Gastroesophageal sphincter (tissue), 4 donors: ENCODE measurements at regions not wholly inside any gene's neighbourhood (a gene's known extent, or its start where the extent isn't known, plus 50 kb on each side); places are given as distances from the start of the nearest gene placed in this dataset.

Experiments
- ATAC-seq: fragments of 150-250 bp; one replicate; pipeline ENCODE4 v1.9.1; 2016; ENCODE audit warnings: mild to moderate bottlenecking, moderate library complexity
- H3K27ac ChIP-seq, 4 donors: fragments of 200-600 bp; sonication (generic) in 3 of 4; 1 replicate in 3 of 4; 2 replicates in 1 of 4; pipeline ENCODE4 v1.5.1; 2016 to 2019
- H3K27me3 ChIP-seq: fragments of 200-600 bp; sonication (generic); one replicate; pipeline ENCODE4 v1.5.1; 2019
- H3K36me3 ChIP-seq, 2 donors: fragments of 200-600 bp; sonication (generic); one replicate each; pipeline ENCODE4 v1.5.1; 2019; ENCODE audit warnings: control low read depth in 1 of 2
- H3K4me1 ChIP-seq, 3 donors: fragments of 200-600 bp; sonication (generic); 1 replicate in 2 of 3; 2 replicates in 1 of 3; pipeline ENCODE4 v1.5.1; 2016 to 2019; ENCODE audit warnings: control low read depth in 2 of 3
- H3K4me3 ChIP-seq, 2 donors: fragments of 200-600 bp; sonication (generic); one replicate each; pipeline ENCODE4 v1.5.1; 2019; ENCODE audit warnings: mild to moderate bottlenecking in 1 of 2, moderate library complexity in 1 of 2
- H3K9me3 ChIP-seq, 3 donors: fragments of 200-600 bp; sonication (generic); one replicate each; pipeline ENCODE4 v1.5.1; 2017 to 2019; ENCODE audit warnings: control low read depth in 2 of 3
- EP300 ChIP-seq: sonication (generic); formaldehyde crosslinking; IDR thresholded peaks from one replicate; pipeline ENCODE4 v1.6.1; 2017; ENCODE audit warnings: antibody characterized with exemption, mild to moderate bottlenecking
- POLR2A ChIP-seq, 2 donors: fragments of 450-650 bp; IDR thresholded peaks; one replicate each; pipeline ENCODE4 v1.6.1; 2017; ENCODE audit warnings: antibody characterized with exemption in 2 of 2, mild to moderate bottlenecking in 2 of 2, moderate library complexity in 1 of 2
- POLR2AphosphoS5 ChIP-seq: sonication (generic); formaldehyde crosslinking; IDR thresholded peaks from one replicate; pipeline ENCODE4 v1.6.1; 2017; ENCODE audit warnings: antibody characterized with exemption
- WGBS, 2 donors: methylation state at CpG; one replicate each; pipeline ENCODE4 v1.1.5; 2018; ENCODE audit warnings: low coverage in 1 of 2; 5-methylcytosine and 5-hydroxymethylcytosine counted together
- TF ChIP-seq, protein P1 (sequence below), 4 experiments: fragments of 200-600 bp in 2 of 4; fragments of 450-650 bp in 2 of 4; sonication (generic) in 1 of 4; IDR thresholded peaks; one replicate each; pipeline ENCODE4 v1.5.1; 2017 to 2019; ENCODE audit warnings: antibody characterized with exemption in 4 of 4, mild to moderate bottlenecking in 2 of 4, moderate library complexity in 2 of 4

DNA sequence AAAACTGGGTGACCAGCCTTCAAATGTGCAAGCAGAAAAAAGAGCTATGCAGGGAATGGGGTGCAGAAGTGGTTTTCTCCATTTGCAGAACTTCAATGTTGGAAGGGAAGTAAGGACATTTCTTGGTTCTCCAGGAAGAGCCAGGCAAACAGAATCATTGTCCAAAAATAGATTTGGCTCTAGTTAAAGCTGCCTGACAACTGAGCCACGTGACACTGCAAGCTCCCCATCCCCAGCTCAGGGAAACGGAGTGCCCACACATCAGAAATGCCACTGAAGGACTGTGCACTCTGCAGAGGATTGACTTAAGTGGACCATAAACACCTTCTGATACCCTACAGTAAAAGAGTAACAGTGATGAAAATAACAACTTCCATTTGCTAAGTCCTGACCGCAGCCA is 195.6 kb upstream of the NSMCE3 start:
- Histone ChIP-seq H3K27ac (no peak overlapping the region), H3K27me3 (peaks cover 7% of the 10 kb centered on the region), H3K4me3 (no peak overlapping the region), H3K9me3 (no peaks in the 10 kb centered on the region), H3K4me1 (no peaks in the 10 kb centered on the region), H3K36me3 (no peaks in the 10 kb centered on the region)
- ATAC-seq: no peak
- TF ChIP-seq, protein P1, sequence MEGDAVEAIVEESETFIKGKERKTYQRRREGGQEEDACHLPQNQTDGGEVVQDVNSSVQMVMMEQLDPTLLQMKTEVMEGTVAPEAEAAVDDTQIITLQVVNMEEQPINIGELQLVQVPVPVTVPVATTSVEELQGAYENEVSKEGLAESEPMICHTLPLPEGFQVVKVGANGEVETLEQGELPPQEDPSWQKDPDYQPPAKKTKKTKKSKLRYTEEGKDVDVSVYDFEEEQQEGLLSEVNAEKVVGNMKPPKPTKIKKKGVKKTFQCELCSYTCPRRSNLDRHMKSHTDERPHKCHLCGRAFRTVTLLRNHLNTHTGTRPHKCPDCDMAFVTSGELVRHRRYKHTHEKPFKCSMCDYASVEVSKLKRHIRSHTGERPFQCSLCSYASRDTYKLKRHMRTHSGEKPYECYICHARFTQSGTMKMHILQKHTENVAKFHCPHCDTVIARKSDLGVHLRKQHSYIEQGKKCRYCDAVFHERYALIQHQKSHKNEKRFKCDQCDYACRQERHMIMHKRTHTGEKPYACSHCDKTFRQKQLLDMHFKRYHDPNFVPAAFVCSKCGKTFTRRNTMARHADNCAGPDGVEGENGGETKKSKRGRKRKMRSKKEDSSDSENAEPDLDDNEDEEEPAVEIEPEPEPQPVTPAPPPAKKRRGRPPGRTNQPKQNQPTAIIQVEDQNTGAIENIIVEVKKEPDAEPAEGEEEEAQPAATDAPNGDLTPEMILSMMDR (IDR thresholded peaks at IDR 0.05): no peak
- TF ChIP-seq POLR2A (IDR thresholded peaks at IDR 0.05) (no peak), POLR2AphosphoS5 (no peak)
- 0 to 35% methylated on average over 1 to 2 of the region's 3 CpGs for WGBS, 2 donors

DNA sequence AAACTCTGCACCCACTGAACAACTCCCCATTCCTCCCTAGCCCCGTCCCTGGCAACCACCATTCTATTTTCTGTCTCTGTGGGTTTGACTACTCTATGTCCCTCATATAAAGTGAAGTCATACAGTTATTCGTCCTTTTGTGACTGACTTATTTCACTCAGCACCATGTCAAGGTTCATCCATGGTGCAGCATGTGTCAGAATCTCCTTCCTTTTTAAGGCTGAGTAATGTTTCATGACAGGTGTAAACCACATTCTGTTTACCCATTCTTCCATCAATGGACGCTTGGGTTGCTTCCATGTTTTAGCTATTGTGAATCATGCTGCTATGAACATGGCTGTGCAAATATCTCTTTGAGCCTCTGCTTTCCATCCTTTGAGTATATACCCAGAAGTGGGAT is 192.3 kb upstream of the NSMCE3 start:
- 56 to 75% methylated on average over 3 of the region's 3 CpGs for WGBS, 2 donors
- Histone ChIP-seq H3K9me3 (no peaks in the 10 kb centered on the region), H3K4me3 (no peak overlapping the region), H3K4me1 (no peaks in the 10 kb centered on the region), H3K27me3 (peaks cover 7% of the 10 kb centered on the region), H3K27ac (no peak overlapping the region), H3K36me3 (no peaks in the 10 kb centered on the region)
- TF ChIP-seq, protein P1 (IDR thresholded peaks at IDR 0.05): no peak
- no peak for TF ChIP-seq POLR2AphosphoS5
- no peak for TF ChIP-seq EP300
- no peak for TF ChIP-seq POLR2A (IDR thresholded peaks at IDR 0.05)
- no peak for ATAC-seq

DNA sequence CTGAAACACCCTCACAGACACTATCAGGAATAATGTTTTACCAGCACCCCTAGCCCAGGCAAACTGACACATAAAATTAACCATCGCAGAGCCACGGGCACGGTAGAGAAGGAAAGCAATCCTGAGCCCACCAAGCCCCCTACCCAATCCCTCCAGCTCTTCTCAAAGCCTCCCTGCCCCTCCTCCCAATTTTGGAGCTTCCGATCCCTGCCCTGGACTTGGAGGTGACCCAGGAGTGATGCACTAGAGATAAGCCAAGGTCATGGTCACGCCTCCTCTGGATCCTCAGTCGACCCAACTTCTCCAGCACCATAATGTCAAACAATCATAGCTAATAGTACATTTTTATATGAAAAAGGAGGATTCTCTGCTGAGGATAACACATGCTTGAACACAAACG is 188.7 kb upstream of the NSMCE3 start:
- Histone ChIP-seq H3K4me3 (no peak overlapping the region), H3K9me3 (no peaks in the 10 kb centered on the region), H3K27ac (no peak overlapping the region), H3K4me1 (no peaks in the 10 kb centered on the region), H3K27me3 (no peaks in the 10 kb centered on the region), H3K36me3 (no peaks in the 10 kb centered on the region)
- 75 to 76% methylated on average over 4 to 7 of the region's 7 CpGs for WGBS, 2 donors
- TF ChIP-seq POLR2AphosphoS5 (no peak), POLR2A (IDR thresholded peaks at IDR 0.05) (no peak), EP300 (no peak)
- TF ChIP-seq, protein P1 (IDR thresholded peaks at IDR 0.05): no peak
- no peak for ATAC-seq

DNA sequence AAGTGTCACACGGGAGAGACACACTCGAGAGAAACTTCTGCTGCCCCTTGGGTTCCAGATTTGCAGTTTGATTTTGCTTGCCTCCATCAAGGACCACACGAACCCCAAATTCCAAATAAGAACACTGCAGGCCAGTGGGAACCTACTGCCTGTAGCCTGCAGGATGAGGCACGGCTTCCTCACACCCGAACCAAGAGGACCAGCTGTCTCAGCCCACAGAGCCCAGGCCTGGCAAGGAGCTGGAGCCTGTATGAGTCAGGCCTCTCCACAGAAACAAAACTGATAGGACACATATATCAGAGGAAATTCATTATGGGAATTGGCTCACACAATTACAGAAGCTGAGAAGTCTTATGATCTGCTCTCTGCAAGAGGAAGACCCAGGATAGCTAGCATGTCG is 188.1 kb upstream of the NSMCE3 start:
- no peaks in the 10 kb centered on the region for H3K36me3 ChIP-seq
- H3K9me3 ChIP-seq: no peaks in the 10 kb centered on the region
- H3K4me1 ChIP-seq: no peaks in the 10 kb centered on the region
- ATAC-seq: no peak
- H3K4me3 ChIP-seq: no peak overlapping the region
- 80 to 89% methylated on average over 1 of the region's 6 CpGs for WGBS, 2 donors
- no peaks in the 10 kb centered on the region for H3K27me3 ChIP-seq
- no peak overlapping the region for H3K27ac ChIP-seq
- TF ChIP-seq POLR2AphosphoS5 (no peak), EP300 (no peak), POLR2A (IDR thresholded peaks at IDR 0.05) (no peak)
- TF ChIP-seq, protein P1 (IDR thresholded peaks at IDR 0.05): no peak

DNA sequence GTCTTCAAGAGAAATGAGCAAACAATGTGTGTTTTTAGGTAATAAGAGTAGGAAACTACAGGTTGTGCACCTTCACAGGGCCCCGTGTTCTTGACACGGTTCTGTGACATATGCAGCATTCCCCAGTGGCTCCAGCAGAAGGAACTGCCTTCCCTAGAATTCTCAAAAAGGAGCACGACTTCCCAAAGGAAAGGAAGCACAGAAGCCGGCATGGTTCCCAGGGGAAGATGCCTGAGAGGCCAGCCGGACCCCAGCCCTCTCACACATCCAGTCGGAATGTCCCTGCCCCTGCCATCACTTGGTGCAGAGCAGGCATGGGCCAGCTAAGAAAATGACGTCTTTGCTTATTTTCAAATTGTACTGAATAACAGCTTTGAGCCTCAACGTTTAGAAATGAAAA is 187.3 kb upstream of the NSMCE3 start:
- H3K36me3 ChIP-seq: no peaks in the 10 kb centered on the region
- H3K9me3 ChIP-seq: no peaks in the 10 kb centered on the region
- no peaks in the 10 kb centered on the region for H3K27me3 ChIP-seq
- H3K27ac ChIP-seq: no peak overlapping the region
- H3K4me3 ChIP-seq: no peak overlapping the region
- no peaks in the 10 kb centered on the region for H3K4me1 ChIP-seq
- ATAC-seq: no peak
- WGBS, 2 donors: 59 to 81% methylated on average over 2 to 6 of the region's 8 CpGs
- no peak for TF ChIP-seq EP300
- no peak for TF ChIP-seq POLR2AphosphoS5
- TF ChIP-seq, protein P1 (IDR thresholded peaks at IDR 0.05): no peak
- no peak for TF ChIP-seq POLR2A (IDR thresholded peaks at IDR 0.05)
